Psoas muscle (tissue), 7 donors: ENCODE measurements at regions not wholly inside any gene's neighbourhood (a gene's known extent, or its start where the extent isn't known, plus 50 kb on each side); places are given as distances from the start of the nearest gene placed in this dataset.

Experiments
- ATAC-seq, 4 donors: fragments of 200-7000 bp; cut with Tn5 transposase; one replicate each; pipeline ENCODE4 v1.9.1; 2020; ENCODE audit warnings: moderate library complexity in 3 of 4, mild to moderate bottlenecking in 2 of 4
- DNase-seq, 2 donors: peaks; one replicate each; pipeline ENCODE4 v3.0.0-alpha.2; 2020
- H3K27ac ChIP-seq: fragments of 200-600 bp; one replicate; pipeline ENCODE4 v1.8.0; 2022
- H3K27me3 ChIP-seq, 3 donors: fragments of 200-600 bp in 1 of 3; one replicate each; pipeline versions ENCODE4 v1.6.1 to v1.8.0; 2013 to 2022; ENCODE audit warnings: low read length in 2 of 3, mild to moderate bottlenecking in 2 of 3, moderate library complexity in 1 of 3; ENCODE audit not compliant: insufficient read depth in 3 of 3
- H3K36me3 ChIP-seq, 2 donors: fragments of 200-600 bp in 1 of 2; one replicate each; pipeline versions ENCODE4 v1.6.1 to v1.8.0; 2013 to 2022; ENCODE audit warnings: low read depth in 1 of 2, mild to moderate bottlenecking in 1 of 2, moderate library complexity in 1 of 2; ENCODE audit not compliant: insufficient read depth in 1 of 2
- H3K4me1 ChIP-seq: fragments of 200-600 bp; one replicate; pipeline ENCODE4 v1.8.0; 2022
- H3K4me3 ChIP-seq: fragments of 200-600 bp; one replicate; pipeline ENCODE4 v1.8.0; 2022; ENCODE audit warnings: mild to moderate bottlenecking
- H3K9me3 ChIP-seq: fragments of 200-600 bp; one replicate; pipeline ENCODE4 v1.8.0; 2022
- CTCF ChIP-seq: fragments of 200-600 bp; IDR thresholded peaks from one replicate; pipeline ENCODE4 v1.8.0; 2022; ENCODE audit warnings: antibody characterized with exemption
- WGBS, 3 donors: extraction: QIAGEN DNeasy Blood & Tissue Kit; methylation state at CpG; one replicate each; pipeline versions ENCODE4 v1.1.6 to v1.1.7; 2013; 5-methylcytosine and 5-hydroxymethylcytosine counted together
- intact Hi-C, 2 donors: fragments of 100-400 bp; cut with DNase I; formaldehyde crosslinking; loops; one replicate each; pipeline versions ENCODE4 v1.11.0 to v1.14.2; 2022
- donor health status: healthy with polysubstance abuse.
- donor health status: DM: no; HTN: no; CAD: no; lungs with moderate emphysema.
- donor health status: Bipolar disorder and iron deficiency.
- donor health status: healthy.
- donor health status: DM: yes; HTN: yes; CAD: no.
- donor health status: DM: no; HTN: no; CAD: no.
- donor health status: DM: yes; HTN: yes; CAD: no.

GRCh38 chr6:837380-837779 lies 144.4 kb upstream of the EXOC2 start:
- intact Hi-C loops, result no loop called here
- peaks cover 9% of the 10 kb centered on the region for H3K9me3 ChIP-seq
- no peak overlapping the region for H3K4me3 ChIP-seq
- H3K4me1 ChIP-seq, result peaks cover 22% of the 10 kb centered on the region
- 62 to 75% (median 66%) methylated on average over 4 of the region's 4 CpGs for WGBS, 3 donors
- H3K36me3 ChIP-seq, result no peaks in the 10 kb centered on the region
- no peak for DNase-seq
- H3K27me3 ChIP-seq, result no peaks in the 10 kb centered on the region
- H3K27ac ChIP-seq, result no peak overlapping the region
- ATAC-seq, result no peak
- no peak for TF ChIP-seq CTCF

- intact Hi-C loops, result no loop called here
- Histone ChIP-seq H3K4me3 (no peak overlapping the region), H3K4me1 (peaks cover 22% of the 10 kb centered on the region), H3K36me3 (no peaks in the 10 kb centered on the region), H3K27ac (peak overlapping the region; percentile 84), H3K9me3 (peaks cover 15% of the 10 kb centered on the region), H3K27me3 (no peaks in the 10 kb centered on the region)
- DNase-seq (no peak), ATAC-seq (peak; percentile 75 to 93 (median 86))
- 45 to 90% (median 72%) methylated on average over 2 of the region's 2 CpGs for WGBS, 3 donors
- TF ChIP-seq CTCF, result no peak
Measured at GRCh38 chr6:836276-836853, 143.4 kb upstream of the EXOC2 start.

- 49 to 65% (median 61%) methylated on average over 3 of the region's 3 CpGs for WGBS, 3 donors
Measured at GRCh38 chr6:835476-836160, 142.7 kb upstream of the EXOC2 start.

GRCh38 chr6:834866-835265 lies 141.9 kb upstream of the EXOC2 start:
- TF ChIP-seq CTCF, result no peak
- Histone ChIP-seq H3K9me3 (peaks cover 15% of the 10 kb centered on the region), H3K27ac (peak overlapping the region; percentile 84), H3K4me3 (no peak overlapping the region), H3K27me3 (no peaks in the 10 kb centered on the region), H3K4me1 (peaks cover 26% of the 10 kb centered on the region), H3K36me3 (no peaks in the 10 kb centered on the region)
- intact Hi-C loops, result no loop called here
- WGBS, 3 donors, result 37% methylated on average over 2 of the region's 2 CpGs
- DNase-seq (no peak), ATAC-seq (no peak)

More at GRCh38 chr6:835476-836160, 142.7 kb upstream of the EXOC2 start:
- Histone ChIP-seq H3K4me3 (peak overlapping the region; percentile 10), H3K36me3 (no peaks in the 10 kb centered on the region), H3K9me3 (peaks cover 15% of the 10 kb centered on the region), H3K27me3 (no peaks in the 10 kb centered on the region), H3K27ac (peak overlapping the region; percentile 84), H3K4me1 (peaks cover 24% of the 10 kb centered on the region)
- DNase-seq (peak in 1 of 2 donors; percentile 67), ATAC-seq (peak; percentile 82 to 91 (median 88))
- TF ChIP-seq CTCF, result no peak
- intact Hi-C loops, result no loop called here
